HAP-1 (cell line): ENCODE measurements at regions not wholly inside any gene's neighbourhood (a gene's known extent, or its start where the extent isn't known, plus 50 kb on each side); places are given as distances from the start of the nearest gene placed in this dataset.

Experiments used
- DNase-seq, 2 experiments: peaks; one replicate each; pipeline ENCODE4 v3.0.0-alpha.2; 2016 to 2020; ENCODE audit warnings: low spot score in 2 of 2
- H3K27me3 ChIP-seq: fragments of 250-450 bp; sonication (Bioruptor Pico); 2 replicates; pipeline ENCODE4 v1.5.1; 2020; ENCODE audit warnings: low read depth, mild to moderate bottlenecking, moderate library complexity
- H3K36me3 ChIP-seq: fragments of 250-450 bp; sonication (Bioruptor Pico); replicated peaks from 2 replicates; pipeline ENCODE4 v1.5.1; 2020; ENCODE audit warnings: mild to moderate bottlenecking
- H3K4me1 ChIP-seq: fragments of 250-450 bp; sonication (Bioruptor Pico); 2 replicates; pipeline ENCODE4 v1.5.1; 2020; ENCODE audit warnings: mild to moderate bottlenecking
- H3K4me3 ChIP-seq: fragments of 250-450 bp; sonication (Bioruptor Pico); 2 replicates; pipeline ENCODE4 v1.5.1; 2020; ENCODE audit warnings: mild to moderate bottlenecking, moderate library complexity
- H3K9me3 ChIP-seq: fragments of 250-450 bp; sonication (Bioruptor Pico); 2 replicates; pipeline ENCODE4 v1.5.1; 2020; ENCODE audit warnings: mild to moderate bottlenecking, moderate library complexity
- in situ Hi-C: fragments of 300-500 bp; cut with MboI; formaldehyde crosslinking; loops from 3 replicates; pipeline ENCODE4 v1.14.3; 2020; ENCODE audit warnings: low sequenced_read_pairs, inconsistent platforms, mixed read lengths

GRCh38 chrX:143095321-143095720 is 69.6 kb downstream of the SPANXN4 start:
- H3K36me3 ChIP-seq: no peaks in the 10 kb centered on the region
- in situ Hi-C loops: no loop called here
- DNase-seq: no peak
- no peaks in the 10 kb centered on the region for H3K27me3 ChIP-seq
- no peak overlapping the region for H3K4me3 ChIP-seq
- H3K9me3 ChIP-seq: no peaks in the 10 kb centered on the region
- H3K4me1 ChIP-seq: no peaks in the 10 kb centered on the region

GRCh38 chrX:143094417-143095023 is 68.8 kb downstream of the SPANXN4 start:
- in situ Hi-C loops: no loop called here
- Histone ChIP-seq H3K9me3 (no peaks in the 10 kb centered on the region), H3K36me3 (no peaks in the 10 kb centered on the region), H3K27me3 (no peaks in the 10 kb centered on the region), H3K4me1 (no peaks in the 10 kb centered on the region), H3K4me3 (no peak overlapping the region)
- DNase-seq: no peak
